Activated T-helper 1 cell treated with anti-CD3 and anti-CD28 coated beads, Interleukin-12 subunit alpha, Interleukin-12 subunit beta, Interleukin-2, Interleukin-4 antibody, amounts not matched to agents 30 ng/mL and 10 ng/mL and 1 ng/mL, durations not matched to agents 14 hours and 24 hours and 36 hours (primary cell): ENCODE measurements at regions not wholly inside any gene's neighbourhood (a gene's known extent, or its start where the extent isn't known, plus 50 kb on each side); places are given as distances from the start of the nearest gene placed in this dataset.
"Not testable (repeated sequence)": the region's sequence is repeated elsewhere in the genome, so short reads cannot be mapped to it uniquely, and the experiment has no call there.

Experiments used
- DNase-seq: peaks from one replicate; pipeline ENCODE4 v3.0.0; 2021; ENCODE audit warnings: low spot score
- H3K27ac Mint-ChIP-seq: one replicate; pipeline ENCODE4 v1.8.0; 2021; ENCODE audit warnings: mild to moderate bottlenecking, mixed read lengths
- H3K27me3 Mint-ChIP-seq: one replicate; pipeline ENCODE4 v1.8.0; 2022; ENCODE audit warnings: mild to moderate bottlenecking, moderate library complexity, mixed read lengths; ENCODE audit not compliant: insufficient read depth
- H3K36me3 Mint-ChIP-seq: one replicate; pipeline ENCODE4 v1.8.0; 2021; ENCODE audit warnings: low read depth, mixed read lengths
- H3K4me1 Mint-ChIP-seq: one replicate; pipeline ENCODE4 v1.8.0; 2021; ENCODE audit warnings: low read depth, mixed read lengths
- H3K4me3 Mint-ChIP-seq: one replicate; pipeline ENCODE4 v1.8.0; 2021; ENCODE audit warnings: mild to moderate bottlenecking, moderate library complexity, mixed read lengths
- H3K9me3 Mint-ChIP-seq: one replicate; pipeline ENCODE4 v1.8.0; 2021; ENCODE audit warnings: mixed read lengths
- intact Hi-C: fragments of 100-400 bp; cut with micrococcal nuclease; formaldehyde crosslinking; loops from one replicate; pipeline ENCODE4 v1.15.1; 2024

DNA sequence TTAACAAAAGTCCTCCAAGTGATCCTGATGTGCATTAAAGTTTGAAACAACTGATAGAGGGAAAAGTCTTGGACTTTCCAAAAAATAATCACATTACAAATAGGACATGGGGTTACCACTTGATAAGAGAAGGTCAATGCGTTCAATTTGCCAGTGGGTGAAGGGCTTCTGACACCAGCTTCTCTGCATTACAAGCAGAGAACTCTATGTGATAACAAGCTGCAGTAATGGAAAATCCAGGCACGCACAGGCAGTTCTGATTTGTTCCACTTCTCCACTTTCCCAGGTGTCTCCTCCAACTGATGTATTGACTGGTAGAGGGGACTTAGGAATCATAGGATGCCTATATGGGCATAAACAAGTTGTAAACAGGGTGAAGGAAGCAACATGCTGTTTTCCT, 234.0 kb upstream of the MGAT5 start:
- Mint-ChIP-seq H3K9me3 (no peaks in the 10 kb centered on the region), H3K36me3 (no peaks in the 10 kb centered on the region), H3K4me3 (no peak overlapping the region), H3K27me3 (peaks cover 6% of the 10 kb centered on the region), H3K27ac (no peak overlapping the region), H3K4me1 (peaks cover 13% of the 10 kb centered on the region)
- no peak for DNase-seq
- intact Hi-C loops: no loop called here

DNA sequence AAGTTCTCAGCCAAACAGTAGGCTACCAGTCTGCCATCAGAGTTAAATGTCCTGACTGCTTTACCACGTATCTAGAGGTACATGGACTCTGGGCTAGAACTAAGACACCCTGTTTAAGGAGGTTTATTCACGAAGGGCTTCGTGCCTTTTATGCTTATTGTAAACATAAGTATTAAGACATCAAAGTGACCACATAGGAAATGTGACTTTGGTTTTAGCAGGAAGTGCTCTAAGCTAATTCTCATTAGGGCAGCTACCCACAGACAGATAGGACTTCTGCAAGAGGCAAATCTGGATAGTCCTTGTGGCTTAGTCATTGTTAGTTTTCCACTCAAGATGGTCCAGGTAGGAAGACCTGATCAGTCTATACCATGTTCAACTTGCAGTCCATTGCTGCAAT, 233.3 kb upstream of the MGAT5 start:
- Mint-ChIP-seq H3K27me3 (peaks cover 6% of the 10 kb centered on the region), H3K4me3 (no peak overlapping the region), H3K4me1 (peaks cover 13% of the 10 kb centered on the region), H3K36me3 (no peaks in the 10 kb centered on the region), H3K27ac (no peak overlapping the region), H3K9me3 (no peaks in the 10 kb centered on the region)
- no peak for DNase-seq
- intact Hi-C loops: no loop called here

DNA sequence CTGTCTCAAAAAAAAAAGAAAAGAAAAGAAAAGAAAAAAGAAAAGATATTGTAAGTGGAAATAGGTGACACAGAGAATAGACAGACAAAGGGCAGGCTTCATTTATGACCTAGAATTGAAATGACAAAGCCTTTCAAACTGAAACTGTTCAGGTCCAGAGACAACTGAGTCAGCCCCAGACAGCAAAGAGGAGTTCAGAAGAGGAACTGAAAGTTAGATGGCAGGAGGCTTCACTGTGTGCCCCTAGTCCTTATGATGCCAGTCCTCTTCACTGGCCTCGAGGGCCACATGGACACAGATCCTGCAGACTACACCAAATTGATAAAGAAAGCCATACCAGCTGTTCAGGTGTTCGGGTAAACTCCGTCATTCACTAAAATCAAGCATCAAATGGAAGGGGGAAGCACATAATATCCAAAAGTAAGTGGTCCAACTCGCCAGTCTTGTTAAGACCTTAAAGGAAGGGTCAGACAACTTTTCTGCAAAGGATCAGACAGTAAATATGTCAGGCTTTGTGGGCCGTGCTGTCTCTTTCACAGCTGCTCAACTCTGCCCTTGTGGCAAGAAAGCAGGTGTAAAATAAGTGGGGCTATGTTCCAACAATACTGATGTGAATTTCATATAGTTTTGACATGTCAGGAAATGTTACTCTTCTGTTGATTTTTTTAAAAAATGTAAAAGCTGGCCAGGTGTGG, 231.9 kb upstream of the MGAT5 start:
- no peak for DNase-seq
- intact Hi-C loops: no loop called here
- Mint-ChIP-seq H3K4me1 (peaks cover 13% of the 10 kb centered on the region), H3K4me3 (no peak overlapping the region), H3K9me3 (no peaks in the 10 kb centered on the region), H3K36me3 (no peaks in the 10 kb centered on the region), H3K27ac (no peak overlapping the region), H3K27me3 (peaks cover 4% of the 10 kb centered on the region)

DNA sequence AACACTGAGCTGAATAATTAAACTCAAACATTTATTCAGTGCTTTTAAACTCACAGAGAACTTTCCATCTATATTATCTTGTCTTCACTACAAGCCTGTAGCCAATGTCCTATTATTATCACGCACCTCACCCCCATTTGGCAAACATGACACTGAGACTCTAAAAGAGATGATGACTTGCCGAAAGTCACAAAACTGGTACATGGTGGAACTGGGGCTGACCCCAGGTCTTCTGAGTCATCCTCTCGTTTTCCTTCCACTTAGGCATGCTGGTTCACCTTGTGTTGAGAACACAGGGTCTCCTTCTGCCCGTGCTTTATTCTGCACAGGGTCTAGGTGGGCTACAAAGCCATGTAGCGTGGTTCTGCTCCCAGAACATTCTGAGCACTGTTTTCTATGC, 230.0 kb upstream of the MGAT5 start:
- Mint-ChIP-seq H3K4me3 (no peak overlapping the region), H3K9me3 (no peaks in the 10 kb centered on the region), H3K27ac (no peak overlapping the region), H3K4me1 (peaks cover 13% of the 10 kb centered on the region), H3K36me3 (no peaks in the 10 kb centered on the region), H3K27me3 (peaks cover 7% of the 10 kb centered on the region)
- DNase-seq: no peak
- intact Hi-C loops: no loop called here

DNA sequence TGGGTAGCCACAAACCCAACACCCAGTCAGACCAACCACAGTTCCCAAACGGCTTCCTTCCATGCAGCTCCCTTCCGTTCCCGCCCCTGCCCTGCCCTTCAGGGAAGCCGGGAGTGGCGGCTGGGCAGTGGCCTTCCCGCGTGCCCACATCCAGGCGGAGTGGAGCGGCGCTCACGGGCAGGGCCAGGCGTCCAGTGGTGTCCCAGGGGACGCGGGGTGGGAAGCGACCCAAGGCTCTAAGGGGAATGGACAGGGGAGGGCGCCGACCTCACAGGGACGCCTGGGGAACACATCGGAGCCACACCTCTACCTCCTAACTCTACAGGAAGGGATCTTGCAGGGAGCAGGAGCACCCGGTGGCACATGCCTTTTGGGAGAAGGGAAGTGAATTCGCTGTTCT, 225.9 kb upstream of the MGAT5 start:
- no peak for DNase-seq
- no peaks in the 10 kb centered on the region for H3K36me3 Mint-ChIP-seq
- peaks cover 10% of the 10 kb centered on the region for H3K27me3 Mint-ChIP-seq
- H3K9me3 Mint-ChIP-seq: no peaks in the 10 kb centered on the region
- H3K4me1 Mint-ChIP-seq: no peaks in the 10 kb centered on the region
- intact Hi-C loops: no loop called here
- no peak overlapping the region for H3K27ac Mint-ChIP-seq
- H3K4me3 Mint-ChIP-seq: no peak overlapping the region

DNA sequence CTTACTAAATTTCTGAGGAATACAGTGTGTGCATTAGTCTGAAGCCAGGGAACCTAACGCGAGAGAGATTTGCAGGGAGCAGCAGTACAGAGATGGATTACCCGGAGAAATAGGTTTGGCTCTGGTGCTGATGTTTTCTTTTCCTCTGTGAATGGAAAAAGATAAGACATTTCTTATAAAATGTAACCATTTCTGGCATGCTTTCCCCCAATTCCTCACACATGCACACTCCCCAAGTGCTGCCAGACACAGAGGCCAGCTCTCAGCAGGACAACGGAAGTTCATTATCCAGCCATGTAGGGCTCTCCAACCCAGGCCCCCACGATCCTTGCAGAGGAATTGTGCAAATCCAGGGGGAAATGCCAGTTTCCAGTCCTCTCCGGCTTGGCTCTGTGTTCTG, 224.5 kb upstream of the MGAT5 start:
- no peak overlapping the region for H3K4me3 Mint-ChIP-seq
- no peak overlapping the region for H3K27ac Mint-ChIP-seq
- no peak for DNase-seq
- no peaks in the 10 kb centered on the region for H3K4me1 Mint-ChIP-seq
- intact Hi-C loops: no loop called here
- no peaks in the 10 kb centered on the region for H3K36me3 Mint-ChIP-seq
- peaks cover 10% of the 10 kb centered on the region for H3K27me3 Mint-ChIP-seq
- H3K9me3 Mint-ChIP-seq: no peaks in the 10 kb centered on the region

DNA sequence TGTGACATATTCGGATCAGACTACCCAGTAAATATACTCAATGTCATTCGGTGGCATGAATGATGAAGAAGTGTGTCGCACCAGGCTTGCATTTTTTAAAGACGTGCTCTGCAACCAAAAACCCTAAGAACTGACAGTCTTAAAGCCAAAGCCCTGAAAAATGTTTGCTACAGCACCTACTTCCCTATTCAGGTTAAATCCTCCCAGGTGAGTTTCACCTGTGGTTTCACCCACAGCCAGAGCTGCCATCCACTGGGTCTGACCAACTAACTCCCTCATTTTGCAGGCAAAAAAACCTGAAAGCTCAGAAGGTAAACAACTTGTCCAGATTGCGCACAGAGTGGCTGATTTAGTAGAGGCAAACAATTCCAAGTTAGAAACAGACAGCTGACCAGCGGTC, 222.3 kb upstream of the MGAT5 start:
- no peak overlapping the region for H3K4me3 Mint-ChIP-seq
- DNase-seq: no peak
- intact Hi-C loops: no loop called here
- no peak overlapping the region for H3K27ac Mint-ChIP-seq
- peaks cover 10% of the 10 kb centered on the region for H3K27me3 Mint-ChIP-seq
- no peaks in the 10 kb centered on the region for H3K9me3 Mint-ChIP-seq
- H3K4me1 Mint-ChIP-seq: no peaks in the 10 kb centered on the region
- no peaks in the 10 kb centered on the region for H3K36me3 Mint-ChIP-seq

DNA sequence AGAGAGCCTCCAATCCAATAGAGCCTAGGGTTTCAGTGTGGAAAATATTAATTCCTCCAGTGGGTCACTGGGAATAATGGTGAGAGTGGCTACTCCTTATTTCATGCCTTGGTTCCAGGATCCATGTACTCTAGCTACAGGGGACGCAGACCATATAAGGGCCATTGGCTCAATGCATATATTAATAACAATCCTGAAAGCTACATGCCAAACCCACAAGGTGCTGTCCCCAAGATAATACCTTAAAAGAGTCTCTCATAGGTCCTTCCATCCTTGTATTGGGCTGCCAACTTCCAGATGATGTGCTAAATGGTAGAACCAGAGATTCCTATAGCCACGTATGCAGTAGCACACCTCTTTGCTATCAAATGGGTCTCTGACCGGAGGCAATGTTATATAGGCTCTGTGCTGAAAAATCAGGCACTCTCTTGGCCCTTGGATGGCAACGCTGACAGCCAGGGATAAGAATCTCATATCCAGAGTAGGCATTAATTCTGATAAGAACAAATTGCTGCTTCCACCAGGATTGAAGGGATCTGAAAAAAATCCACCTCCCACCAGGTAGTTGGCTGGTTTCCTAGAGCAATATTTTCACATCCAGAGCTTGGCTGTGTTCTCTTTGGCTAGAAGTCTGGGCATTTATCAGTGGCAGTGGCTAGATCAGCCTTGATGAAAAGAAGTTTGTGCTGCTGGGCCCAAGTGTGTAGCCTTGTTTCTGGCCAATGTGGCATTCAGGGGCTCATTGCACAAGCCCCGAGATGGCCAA, 218.1 kb upstream of the MGAT5 start:
- no peak for DNase-seq

DNA sequence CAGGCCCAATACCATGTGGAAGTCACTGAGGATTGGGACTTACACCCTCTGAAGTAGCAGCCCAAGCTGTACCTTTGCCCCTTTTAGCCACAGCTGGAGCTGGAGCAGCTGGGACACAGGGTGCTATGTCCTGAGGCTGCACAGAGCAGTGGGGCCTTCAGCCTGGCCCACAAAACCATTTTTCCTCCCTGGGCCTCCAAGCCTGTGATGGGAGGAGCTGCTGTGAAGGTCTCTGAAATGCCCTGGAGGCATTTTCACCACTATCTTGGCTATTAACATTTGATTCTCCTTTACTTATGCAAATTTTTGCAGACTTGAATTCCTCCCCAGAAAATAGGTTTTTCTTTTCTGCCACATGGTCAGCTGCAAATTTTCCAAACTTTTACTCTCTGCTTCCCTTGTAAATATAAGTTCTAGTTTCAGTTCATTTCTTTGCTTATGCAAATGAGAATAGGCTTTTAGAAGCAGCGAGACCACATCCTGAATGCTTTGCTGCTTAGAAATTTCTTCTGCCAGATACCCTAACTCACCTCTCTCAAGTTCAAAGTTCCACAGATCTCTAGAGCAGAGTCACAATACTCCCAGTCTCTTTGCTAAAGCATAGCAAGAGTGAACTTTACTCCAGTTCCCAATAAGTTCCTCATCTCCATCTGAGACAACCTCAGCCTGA, 213.8 kb upstream of the MGAT5 start:
- Mint-ChIP-seq H3K4me1 (peaks cover 10% of the 10 kb centered on the region), H3K4me3 (no peak overlapping the region), H3K27me3 (peaks cover 4% of the 10 kb centered on the region), H3K36me3 (no peaks in the 10 kb centered on the region), H3K9me3 (no peaks in the 10 kb centered on the region), H3K27ac (no peak overlapping the region)
- no peak for DNase-seq
- intact Hi-C loops: no loop called here

More for the DNA sequence above, 218.1 kb upstream of the MGAT5 start:
- intact Hi-C loops: no loop called here
- no peak overlapping the region for H3K4me3 Mint-ChIP-seq
- H3K27ac Mint-ChIP-seq: no peak overlapping the region
- H3K9me3 Mint-ChIP-seq: no peaks in the 10 kb centered on the region
- peaks cover 9% of the 10 kb centered on the region for H3K4me1 Mint-ChIP-seq
- H3K36me3 Mint-ChIP-seq: no peaks in the 10 kb centered on the region
- H3K27me3 Mint-ChIP-seq: peaks cover 9% of the 10 kb centered on the region

DNA sequence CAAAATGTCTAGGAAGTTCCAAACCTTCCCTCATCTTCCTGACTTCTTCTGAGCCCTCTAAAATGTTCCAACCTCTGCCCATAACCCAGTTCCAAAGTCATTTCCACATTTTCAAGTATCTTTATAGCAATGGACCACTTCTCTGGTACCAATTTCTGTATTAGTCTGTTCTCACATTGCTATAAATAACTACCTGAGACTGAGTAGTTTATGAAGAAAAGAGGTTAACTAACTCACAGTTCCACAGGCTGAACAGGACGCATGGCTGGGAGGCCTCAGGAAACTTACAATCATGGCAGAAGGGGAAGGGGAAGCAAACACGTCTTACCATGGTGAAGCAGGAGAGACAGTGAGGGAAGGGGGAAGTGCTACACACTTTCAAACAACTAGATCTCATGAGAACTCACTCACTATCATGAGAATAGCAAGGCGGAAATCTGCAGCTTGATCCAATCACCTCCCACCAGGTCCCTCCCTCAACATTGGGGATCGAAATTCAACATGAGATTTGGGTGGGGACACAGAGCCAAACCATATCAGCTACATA, 213.2 kb upstream of the MGAT5 start:
- H3K27ac Mint-ChIP-seq, DNase-seq, H3K4me1 Mint-ChIP-seq, H3K27me3 Mint-ChIP-seq, H3K4me3 Mint-ChIP-seq, H3K36me3 Mint-ChIP-seq, intact Hi-C loops, H3K9me3 Mint-ChIP-seq: not testable (repeated sequence)

DNA sequence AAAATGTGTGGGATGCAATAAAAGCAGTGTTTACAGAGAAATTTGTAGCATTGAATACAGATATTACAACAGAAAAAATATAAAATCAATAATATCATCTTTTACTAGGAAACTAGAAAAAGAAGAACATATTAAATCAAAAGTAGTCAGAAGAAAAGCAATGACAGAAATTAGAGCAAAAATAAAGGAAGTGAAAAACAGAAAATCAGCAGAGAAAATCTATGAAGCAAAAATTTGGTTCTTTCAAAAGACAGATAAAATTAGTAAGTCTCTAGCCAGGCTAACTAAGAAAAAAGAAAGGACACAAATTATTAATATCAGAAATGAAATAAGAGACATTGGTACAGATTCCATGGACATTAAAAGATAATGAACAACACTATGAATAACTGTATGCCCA, 212.0 kb upstream of the MGAT5 start:
- H3K4me1 Mint-ChIP-seq: peaks cover 10% of the 10 kb centered on the region
- H3K36me3 Mint-ChIP-seq: no peaks in the 10 kb centered on the region
- intact Hi-C loops: no loop called here
- DNase-seq: no peak
- H3K27me3 Mint-ChIP-seq: peaks cover 4% of the 10 kb centered on the region
- H3K27ac Mint-ChIP-seq: no peak overlapping the region
- no peak overlapping the region for H3K4me3 Mint-ChIP-seq
- no peaks in the 10 kb centered on the region for H3K9me3 Mint-ChIP-seq

DNA sequence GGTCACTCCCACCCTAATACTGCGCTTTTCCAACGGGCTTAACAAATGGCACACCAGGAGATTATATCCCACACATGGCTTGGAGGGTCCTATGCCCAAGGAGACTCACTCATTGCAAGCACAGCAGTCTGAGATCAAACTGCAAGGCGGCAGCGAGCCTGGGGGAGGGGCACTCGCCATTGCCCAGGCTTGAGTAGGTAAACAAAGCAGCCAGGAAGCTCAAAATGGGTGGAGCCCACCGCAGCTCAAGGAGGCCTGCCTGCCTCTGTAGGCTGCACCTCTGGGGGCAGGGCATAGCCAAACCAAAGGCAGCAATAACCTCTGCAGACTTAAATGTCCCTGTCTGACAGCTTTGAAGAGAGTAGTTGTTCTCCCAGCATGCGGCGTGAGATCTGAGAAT, 210.8 kb upstream of the MGAT5 start:
- H3K36me3 Mint-ChIP-seq, DNase-seq, H3K4me1 Mint-ChIP-seq, H3K27ac Mint-ChIP-seq, H3K27me3 Mint-ChIP-seq, H3K4me3 Mint-ChIP-seq, intact Hi-C loops, H3K9me3 Mint-ChIP-seq: not testable (repeated sequence)

DNA sequence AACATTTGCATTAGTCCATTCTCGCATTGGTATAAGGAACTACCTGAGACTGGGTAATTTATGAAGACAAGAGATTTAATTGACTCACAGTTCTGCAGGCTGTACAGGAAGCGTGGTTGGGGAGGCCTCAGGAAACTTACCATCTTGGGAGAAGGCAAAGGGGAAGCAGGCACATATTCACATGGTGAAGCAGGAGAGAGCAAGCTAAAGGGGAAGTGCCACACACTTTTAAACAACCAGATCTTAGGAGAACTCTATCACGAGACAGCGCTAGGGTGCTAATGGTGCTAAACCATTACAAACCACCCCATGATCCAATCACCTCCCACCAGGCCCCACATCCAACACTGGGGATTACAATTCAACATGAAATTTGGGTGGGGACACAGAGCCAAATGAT, 201.7 kb upstream of the MGAT5 start:
- H3K27me3 Mint-ChIP-seq: peaks cover 2% of the 10 kb centered on the region
- H3K4me3 Mint-ChIP-seq: no peak overlapping the region
- H3K27ac Mint-ChIP-seq: no peak overlapping the region
- intact Hi-C loops: no loop called here
- peaks cover 4% of the 10 kb centered on the region for H3K9me3 Mint-ChIP-seq
- DNase-seq: no peak
- no peaks in the 10 kb centered on the region for H3K4me1 Mint-ChIP-seq
- no peaks in the 10 kb centered on the region for H3K36me3 Mint-ChIP-seq
